Endothelial cell of umbilical vein (primary cell): ENCODE measurements at regions not wholly inside any gene's neighbourhood (a gene's known extent, or its start where the extent isn't known, plus 50 kb on each side); places are given as distances from the start of the nearest gene placed in this dataset.

Experiments
- BruUV-seq: library from RNA; stranded (reverse); fragments of 400-500 nt; replicated peaks from 2 replicates; lab custom pipeline; 2021; lab: Mats Ljungman, UMichigan
- CTCF ChIA-PET: fragments of 300-600, 350-600 bp; sonication (Branson Sonifier 250); formaldehyde crosslinking; loops from one replicate; lab custom pipeline; 2021; ENCODE audit warnings: antibody characterized with exemption, inconsistent platforms; lab: Charles Lee
- POLR2A ChIA-PET: fragments of 300-600, 350-600 bp; sonication (Branson Sonifier 250); formaldehyde crosslinking; loops from one replicate; lab custom pipeline; 2021; ENCODE audit warnings: antibody characterized with exemption, inconsistent platforms; lab: Charles Lee
- DNase-seq: peaks from one replicate; pipeline ENCODE4 v3.0.0-alpha.2; 2011; ENCODE audit warnings: low read depth, low spot score
- FAIRE-seq: peaks from 2 replicates; lab custom pipeline; 2011; peaks lifted over from hg19 to GRCh38; lab: Jason Lieb, UNC
- H2AFZ ChIP-seq: 2 replicates; pipeline ENCODE4 v1.6.0; 2012; ENCODE audit warnings: low read depth, low read length, control low read depth, inconsistent platforms
- H3K27ac ChIP-seq: 2 replicates; pipeline ENCODE4 v1.5.1; 2011; ENCODE audit warnings: low read depth, mild to moderate bottlenecking, control low read depth, low read length, moderate library complexity; ENCODE audit not compliant: insufficient read depth
- H3K27me3 ChIP-seq, 2 experiments: 2 replicates each; pipeline versions ENCODE4 v1.6.0 to v1.6.1; 2011; ENCODE audit warnings: low read length in 2 of 2, mixed read lengths in 1 of 2; ENCODE audit not compliant: control insufficient read depth in 2 of 2, insufficient read depth in 2 of 2
- H3K36me3 ChIP-seq, 2 experiments: 2 replicates in 1 of 2; 3 replicates in 1 of 2; pipeline ENCODE4 v1.5.1; 2011; ENCODE audit warnings: low read length in 2 of 2, mild to moderate bottlenecking in 1 of 2, moderate library complexity in 1 of 2; ENCODE audit not compliant: control insufficient read depth in 2 of 2, insufficient read depth in 2 of 2; ENCODE audit errors: extremely low read depth in 1 of 2
- H3K4me1 ChIP-seq: 3 replicates; pipeline ENCODE4 v1.5.1; 2011; ENCODE audit warnings: mild to moderate bottlenecking, low read length; ENCODE audit not compliant: control insufficient read depth, insufficient read depth; ENCODE audit errors: extremely low read depth
- H3K4me2 ChIP-seq: 2 replicates; pipeline ENCODE4 v1.6.1; 2011; ENCODE audit warnings: low read length, control low read depth, mixed read lengths; ENCODE audit not compliant: insufficient read depth
- H3K4me3 ChIP-seq, 3 experiments: fragments of 200-600 bp in 1 of 3; sonication (generic), shearing (Covaris generic) in 1 of 3; replicated peaks in 1 of 3; 2 replicates each; pipeline ENCODE4 v1.5.1; 2011 to 2016; ENCODE audit warnings: control low read depth in 3 of 3, low read length in 3 of 3, mild to moderate bottlenecking in 2 of 3, inconsistent platforms in 1 of 3, low read depth in 1 of 3, moderate library complexity in 1 of 3; ENCODE audit not compliant: insufficient read depth in 1 of 3
- H3K79me2 ChIP-seq: 2 replicates; pipeline ENCODE4 v1.6.0; 2012; ENCODE audit warnings: low read length, inconsistent platforms; ENCODE audit not compliant: control insufficient read depth, insufficient read depth
- H3K9ac ChIP-seq: replicated peaks from 2 replicates; pipeline ENCODE3; 2011; ENCODE audit warnings: low read length, control low read depth; ENCODE audit not compliant: insufficient read depth; ENCODE audit errors: extremely low read depth
- H3K9me1 ChIP-seq: replicated peaks from 3 replicates; pipeline ENCODE4 v1.6.0; 2011; ENCODE audit warnings: mild to moderate bottlenecking, low read length; ENCODE audit not compliant: control insufficient read depth, insufficient read depth; ENCODE audit errors: extremely low read depth
- H3K9me3 ChIP-seq: replicated peaks from 2 replicates; pipeline ENCODE4 v1.5.1; 2012; ENCODE audit warnings: low read length, inconsistent platforms; ENCODE audit not compliant: control insufficient read depth, insufficient read depth
- H4K20me1 ChIP-seq: replicated peaks from 2 replicates; pipeline ENCODE3; 2011; ENCODE audit warnings: mild to moderate bottlenecking, low read length; ENCODE audit not compliant: control insufficient read depth, insufficient read depth; ENCODE audit errors: extremely low read depth
- EZH2 ChIP-seq: IDR thresholded peaks from 2 replicates; pipeline ENCODE4 v1.6.1; 2012; ENCODE audit warnings: borderline replicate concordance, low read depth, mild to moderate bottlenecking, moderate library complexity, low read length, inconsistent platforms; ENCODE audit not compliant: severe bottlenecking
- FOS ChIP-seq: IDR thresholded peaks from 2 replicates; pipeline ENCODE4 v1.6.1; 2011; ENCODE audit warnings: mild to moderate bottlenecking, low read length, moderate library complexity, borderline replicate concordance; ENCODE audit not compliant: insufficient read depth
- MYC ChIP-seq: IDR thresholded peaks from one replicate; pipeline ENCODE4 v1.6.1; 2011; ENCODE audit warnings: mild to moderate bottlenecking, low read depth, low read length
- POLR2A ChIP-seq: IDR thresholded peaks from 2 replicates; pipeline ENCODE4 v1.6.1; 2012; ENCODE audit warnings: low read depth, mild to moderate bottlenecking, control low read depth, low read length
- POLR2AphosphoS5 ChIP-seq: IDR thresholded peaks from 2 replicates; pipeline ENCODE4 v1.6.1; 2012; ENCODE audit warnings: low read depth, mild to moderate bottlenecking, control low read depth, low read length, moderate library complexity; ENCODE audit not compliant: insufficient read depth
- dilution Hi-C: fragments of 300-500 bp; cut with MboI; formaldehyde crosslinking; loops from one replicate; pipeline ENCODE4 v1.15.0; 2019; ENCODE audit warnings: low sequenced_read_pairs; ENCODE audit not compliant: extremely low pct_ligation_motif_present
- intact Hi-C: fragments of 100-400 bp; cut with micrococcal nuclease; formaldehyde crosslinking; loops from one replicate; pipeline ENCODE4 v1.10.0; 2022
- TF ChIP-seq, protein P1 (sequence below), 2 donors: IDR thresholded peaks; 1 replicate in 1 of 2; 2 replicates in 1 of 2; pipeline ENCODE4 v1.5.1; 2011; ENCODE audit warnings: low read length in 2 of 2, mild to moderate bottlenecking in 2 of 2, moderate library complexity in 2 of 2, control low read depth in 1 of 2, inconsistent platforms in 1 of 2, low read depth in 1 of 2; ENCODE audit not compliant: insufficient read depth in 1 of 2; ENCODE audit errors: extremely low read depth in 1 of 2

DNA sequence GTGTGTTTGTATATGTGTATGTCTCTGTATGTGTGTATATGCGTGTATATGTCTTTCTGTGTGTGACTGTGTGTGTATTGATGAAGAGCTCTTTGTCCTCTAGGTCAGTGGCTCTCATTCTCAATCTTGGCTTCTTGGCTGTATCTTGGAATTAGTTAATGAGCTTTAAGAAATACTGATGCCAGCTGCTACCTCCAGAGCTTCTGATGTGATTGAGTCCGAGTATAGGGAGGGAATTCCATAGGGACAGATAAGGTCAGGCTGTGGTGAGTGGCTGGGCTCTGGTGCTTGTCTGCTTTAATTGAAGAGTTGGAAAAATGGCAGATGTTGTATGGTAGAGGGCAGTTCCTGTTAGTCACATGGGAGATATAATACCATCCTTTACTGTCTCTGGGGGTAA is 140.1 kb downstream of the C12orf75 start:
- TF ChIP-seq POLR2A: no peak
- TF ChIP-seq, protein P1, sequence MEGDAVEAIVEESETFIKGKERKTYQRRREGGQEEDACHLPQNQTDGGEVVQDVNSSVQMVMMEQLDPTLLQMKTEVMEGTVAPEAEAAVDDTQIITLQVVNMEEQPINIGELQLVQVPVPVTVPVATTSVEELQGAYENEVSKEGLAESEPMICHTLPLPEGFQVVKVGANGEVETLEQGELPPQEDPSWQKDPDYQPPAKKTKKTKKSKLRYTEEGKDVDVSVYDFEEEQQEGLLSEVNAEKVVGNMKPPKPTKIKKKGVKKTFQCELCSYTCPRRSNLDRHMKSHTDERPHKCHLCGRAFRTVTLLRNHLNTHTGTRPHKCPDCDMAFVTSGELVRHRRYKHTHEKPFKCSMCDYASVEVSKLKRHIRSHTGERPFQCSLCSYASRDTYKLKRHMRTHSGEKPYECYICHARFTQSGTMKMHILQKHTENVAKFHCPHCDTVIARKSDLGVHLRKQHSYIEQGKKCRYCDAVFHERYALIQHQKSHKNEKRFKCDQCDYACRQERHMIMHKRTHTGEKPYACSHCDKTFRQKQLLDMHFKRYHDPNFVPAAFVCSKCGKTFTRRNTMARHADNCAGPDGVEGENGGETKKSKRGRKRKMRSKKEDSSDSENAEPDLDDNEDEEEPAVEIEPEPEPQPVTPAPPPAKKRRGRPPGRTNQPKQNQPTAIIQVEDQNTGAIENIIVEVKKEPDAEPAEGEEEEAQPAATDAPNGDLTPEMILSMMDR (IDR thresholded peaks at IDR 0.05; ENCODE audit: extremely low read depth in 1 of 2, insufficient read depth in 1 of 2, low read depth in 1 of 2, low read length in 2 of 2): no peak
- TF ChIP-seq EZH2: no peak
- peak; percentile 52 for TF ChIP-seq POLR2AphosphoS5
- TF ChIP-seq FOS: no peak
- no peak for TF ChIP-seq MYC
- H4K20me1 ChIP-seq: no peaks in the 10 kb centered on the region
- DNase-seq (peak; percentile 78), FAIRE-seq (peak; percentile 55)
- H3K36me3 ChIP-seq: no peaks in the 10 kb centered on the region
- no peaks in the 10 kb centered on the region for H3K9me1 ChIP-seq
- dilution Hi-C loops: no loop called here
- BruUV-seq: no TSS peak
- peak overlapping the region; percentile 91 for H3K9ac ChIP-seq
- H3K9me3 ChIP-seq: no peaks in the 10 kb centered on the region
- POLR2A ChIA-PET: interaction anchor here (1.4 to 3.1 kb wide), 3 partner anchors 14 to 25 kb away, joined by 6 to 14 read pairs (median 7); no protein-coding TSS in a partner anchor
- H3K4me2 ChIP-seq: peak overlapping the region; percentile 93
- no peaks in the 10 kb centered on the region for H3K27me3 ChIP-seq
- H3K4me1 ChIP-seq: peaks cover 81% of the 10 kb centered on the region
- peak overlapping the region; percentile 50 to 92 (median 85) for H3K4me3 ChIP-seq
- H3K79me2 ChIP-seq: peaks cover 68% of the 10 kb centered on the region
- intact Hi-C loops: loop anchor here (2.0 to 5.0 kb wide), 2 partner anchors 42 to 752 kb away; no protein-coding TSS in a partner anchor
- CTCF ChIA-PET: interaction anchor here (0.9 to 5.7 kb wide), 6 partner anchors 9 to 678 kb away, joined by 3 to 72 read pairs (median 9); no protein-coding TSS in a partner anchor
- no peak overlapping the region for H2AFZ ChIP-seq
- peak overlapping the region; percentile 95 for H3K27ac ChIP-seq
